ENCODE measurements at regions not wholly inside any gene's neighbourhood (a gene's known extent, or its start where the extent isn't known, plus 50 kb on each side); places are given as distances from the start of the nearest gene placed in this dataset.

- TF ChIP-seq EGR1 (conservative IDR thresholded peaks at IDR 0.05) (no peak), HSF4 (CRISPR knock-in tag; IDR thresholded peaks at IDR 0.05; ENCODE audit: borderline replicate concordance) (no peak), ARID1B (IDR thresholded peaks at IDR 0.05) (peak; percentile 71), HBP1 (CRISPR knock-in tag; IDR thresholded peaks at IDR 0.05) (no peak), TFE3 (CRISPR knock-in tag; IDR thresholded peaks at IDR 0.05) (no peak), ZNF347 (CRISPR knock-in tag; IDR thresholded peaks at IDR 0.05; ENCODE audit: low read depth) (no peak), TCF3 (CRISPR knock-in tag; IDR thresholded peaks at IDR 0.05) (peak; percentile 74), SOX6 (IDR thresholded peaks at IDR 0.05) (peak; percentile 42; the same call in 1 of the 2 replicates), ZBTB1 (CRISPR knock-in tag; IDR thresholded peaks at IDR 0.05; ENCODE audit: borderline replicate concordance, low read depth) (no peak), TEAD4 (IDR thresholded peaks at IDR 0.05; ENCODE audit: low read length) (peak; percentile 55; the same call in 1 of the 2 replicates), TEAD4 (CRISPR knock-in tag; IDR thresholded peaks at IDR 0.05; ENCODE audit: borderline replicate concordance) (no peak), NCOR1 (IDR thresholded peaks at IDR 0.05) (peak; percentile 30; the same call in 1 of the 2 replicates), FUS (optimal IDR thresholded peaks at IDR 0.05; ENCODE audit: low read depth, low read length) (no peak), CBFA2T2 (conservative IDR thresholded peaks at IDR 0.05) (peak; percentile 29), ZSCAN29 (IDR thresholded peaks at IDR 0.05) (no peak), SREBF1 (IDR thresholded peaks at IDR 0.05; ENCODE audit: borderline replicate concordance, low read depth, low read length) (no peak), RFX5 (IDR thresholded peaks at IDR 0.05; ENCODE audit: low read depth, low read length) (no peak), ZNF174 (CRISPR knock-in tag; IDR thresholded peaks at IDR 0.05) (no peak)
Observed at GRCh38 chr7:26504411-26505120, 212.9 kb downstream of the SNX10 start (continued).

All from K562 (cell line).